Fibroblast of lung (primary cell): ENCODE measurements at regions not wholly inside any gene's neighbourhood (a gene's known extent, or its start where the extent isn't known, plus 50 kb on each side); places are given as distances from the start of the nearest gene placed in this dataset.

Source experiments
- CTCF ChIP-seq, 2 donors: IDR thresholded peaks in 1 of 2; conservative IDR thresholded peaks in 1 of 2; 1 replicate in 1 of 2; 2 replicates in 1 of 2; pipeline ENCODE4 v1.5.1; 2011 to 2012; ENCODE audit warnings: low read length in 2 of 2, control low read depth in 1 of 2, inconsistent platforms in 1 of 2, low read depth in 1 of 2, mild to moderate bottlenecking in 1 of 2
- EZH2 ChIP-seq: IDR thresholded peaks from 2 replicates; pipeline ENCODE4 v1.5.1; 2012; ENCODE audit warnings: low read length, control low read depth, mild to moderate bottlenecking; ENCODE audit errors: missing control alignments

GRCh38 chr16:52171481-52171880 is 375.5 kb downstream of the TOX3 start:
- TF ChIP-seq EZH2 (no peak), CTCF (conservative IDR thresholded peaks at IDR 0.05 in 1 of 2, IDR thresholded peaks at IDR 0.05 in 1 of 2; ENCODE audit: low read depth in 1 of 2, low read length in 2 of 2) (no peak)
